Activated T-helper 9 cell treated with anti-CD3 and anti-CD28 coated beads, Interleukin-2, amount 50 U/mL, for 16 hours (primary cell): ENCODE measurements at regions not wholly inside any gene's neighbourhood (a gene's known extent, or its start where the extent isn't known, plus 50 kb on each side); places are given as distances from the start of the nearest gene placed in this dataset.
A peak's percentile ranks its signal among the peaks of the same experiment; 100 is the strongest.
"Not testable (repeated sequence)": the region's sequence is repeated elsewhere in the genome, so short reads cannot be mapped to it uniquely, and the experiment has no call there.

Source experiments
- DNase-seq: peaks from one replicate; pipeline ENCODE4 v3.0.0-alpha.2; 2020; ENCODE audit warnings: low read depth

DNA sequence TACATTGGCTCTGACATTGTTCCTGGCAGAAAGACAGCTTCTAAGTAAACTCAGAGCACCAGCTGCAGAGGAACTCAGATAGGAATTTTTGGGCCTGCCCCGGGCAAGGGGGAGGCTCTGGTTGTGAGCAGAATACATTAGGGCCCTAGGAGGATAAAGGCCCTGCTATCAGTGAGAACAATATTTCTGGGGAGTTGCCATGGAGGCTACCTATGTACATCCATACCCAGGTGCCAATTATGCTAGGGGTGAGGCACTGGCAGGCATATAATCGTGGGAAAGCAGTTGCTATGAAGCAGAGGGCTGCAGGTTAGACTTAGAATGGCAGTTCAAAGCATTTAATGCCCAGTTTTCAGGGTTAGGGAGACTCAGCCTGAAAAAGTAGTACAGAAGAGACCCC, 273.5 kb upstream of the EDA2R start:
- DNase-seq: no peak

DNA sequence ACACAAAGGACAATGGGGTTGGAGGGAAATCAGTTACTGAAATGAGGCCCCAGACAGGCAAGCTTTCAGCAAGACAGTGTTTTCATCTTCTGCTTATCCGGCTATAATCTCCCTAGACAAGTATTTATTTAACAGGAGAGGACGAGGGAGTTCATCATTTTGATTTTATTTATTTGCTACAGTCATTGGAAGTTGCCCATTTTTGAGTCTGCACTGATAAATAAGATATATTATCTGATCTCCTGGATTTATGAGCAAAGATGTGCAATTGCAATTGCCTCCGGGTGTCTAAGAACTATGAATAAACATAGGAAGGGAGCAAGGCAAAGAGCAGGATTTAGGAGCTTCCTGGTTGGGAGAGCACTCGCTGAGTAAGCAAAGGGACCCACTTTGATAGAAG, 263.2 kb upstream of the EDA2R start:
- DNase-seq: no peak

DNA sequence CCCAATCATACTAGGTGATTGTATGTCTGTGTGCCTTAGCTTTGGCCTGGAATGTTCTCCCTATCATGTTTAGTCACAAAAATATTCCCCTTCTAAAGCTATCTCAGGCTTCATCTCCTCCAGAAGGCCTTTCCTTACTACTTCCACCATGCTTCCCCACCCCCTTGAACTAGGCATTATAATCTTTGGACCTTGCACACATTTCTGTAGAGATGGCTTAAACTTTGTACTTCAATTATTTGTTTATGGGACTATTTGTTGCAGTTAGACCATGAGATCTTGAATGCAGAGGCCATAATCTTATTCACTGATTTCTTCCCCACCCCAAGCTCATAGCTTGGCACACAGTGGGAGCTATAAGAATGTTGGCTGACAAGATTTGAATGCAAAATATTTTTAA, 262.0 kb upstream of the EDA2R start:
- DNase-seq: no peak

DNA sequence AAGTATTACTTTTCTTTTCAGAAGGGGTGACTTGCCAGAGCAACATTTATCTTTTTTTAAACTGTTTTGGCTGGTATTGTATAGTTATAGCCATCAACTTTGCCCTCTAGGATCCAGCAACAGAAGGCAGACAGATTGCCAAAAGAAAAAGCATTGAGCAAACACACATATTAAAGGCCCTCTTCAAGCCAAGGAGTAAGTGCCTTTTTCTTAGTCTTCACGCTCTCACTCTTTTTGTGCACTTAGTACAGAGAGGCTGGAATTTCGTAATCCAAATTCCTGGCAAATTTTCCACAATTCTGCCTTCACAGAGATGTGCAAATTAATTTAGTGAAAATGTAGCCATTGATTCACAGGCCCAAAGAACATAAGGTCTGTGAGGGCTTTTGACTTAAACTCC, 253.1 kb upstream of the EDA2R start:
- no peak for DNase-seq

DNA sequence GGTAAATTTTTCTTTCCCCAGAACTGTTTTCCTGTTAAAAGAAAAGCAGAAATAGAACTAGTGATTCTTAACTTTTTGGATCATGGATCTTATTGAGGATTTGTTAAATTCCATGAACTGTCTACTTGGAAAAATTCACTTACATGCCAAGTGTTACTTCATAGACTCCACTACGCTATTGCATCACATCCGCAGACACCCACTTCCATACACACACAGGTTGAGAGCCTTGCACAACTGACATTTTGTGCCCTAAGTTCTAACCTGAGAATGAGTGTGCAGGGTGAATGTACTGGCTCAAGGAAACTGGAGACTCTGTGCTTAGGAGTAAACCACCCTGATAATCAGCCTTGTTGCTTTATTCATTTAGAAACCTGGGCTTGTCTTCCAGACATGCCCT, 250.5 kb upstream of the EDA2R start:
- DNase-seq: no peak

DNA sequence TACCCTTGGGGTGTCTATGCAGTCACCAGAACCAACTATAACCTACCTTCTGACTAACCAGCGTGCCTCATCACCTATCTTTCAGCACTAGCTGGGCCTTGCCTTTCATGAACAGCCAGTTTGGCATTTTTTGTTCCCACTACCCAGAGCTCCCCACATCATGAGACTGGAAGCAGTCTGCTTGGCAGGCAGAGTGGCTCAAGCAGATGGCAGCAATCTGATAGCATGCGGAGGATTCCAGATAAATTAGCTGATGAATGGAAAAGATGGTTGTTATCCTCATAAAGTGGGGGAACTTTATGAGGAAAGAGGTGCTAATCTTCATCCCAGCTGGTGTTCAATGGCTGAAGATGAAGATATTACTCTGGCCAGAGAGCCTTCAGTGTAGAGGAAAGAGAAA, 243.2 kb upstream of the EDA2R start:
- DNase-seq: no peak

DNA sequence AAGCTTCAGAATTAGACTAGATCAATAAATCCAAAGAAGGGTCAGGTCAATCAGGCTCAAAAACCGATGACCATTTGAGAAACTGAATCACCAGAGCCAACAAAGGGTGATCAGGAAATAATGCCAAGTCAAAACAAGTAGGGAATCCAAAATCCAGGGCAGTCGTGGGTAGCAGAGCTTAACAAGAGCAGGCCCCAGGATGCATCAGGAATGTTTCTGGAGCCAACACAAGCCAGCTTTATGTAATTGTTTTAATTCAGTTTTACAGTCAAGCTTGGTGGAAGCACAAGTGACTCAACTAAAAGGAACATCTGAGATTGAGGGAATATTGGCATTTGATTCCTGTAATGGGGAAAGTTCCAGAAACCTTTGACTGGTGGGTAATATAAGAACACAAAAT, 237.9 kb upstream of the EDA2R start:
- DNase-seq: no peak

DNA sequence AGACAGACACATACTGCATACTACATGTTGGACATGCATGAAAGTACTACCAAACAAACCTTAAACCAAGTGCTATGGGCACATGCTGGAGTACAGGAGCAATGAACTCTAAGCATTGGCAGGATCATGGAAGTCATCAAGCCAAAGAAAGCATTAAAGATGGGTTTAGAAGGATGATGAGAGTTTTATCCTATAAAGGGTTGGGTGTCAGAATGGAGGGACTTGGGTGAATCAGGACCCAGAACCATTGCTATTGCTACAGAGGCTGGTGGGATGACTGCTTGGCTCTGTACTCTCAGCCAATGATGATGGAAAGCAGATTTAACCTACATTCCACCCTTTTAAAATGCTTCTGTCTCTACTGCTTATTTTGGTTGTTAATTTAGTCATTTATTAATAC, 233.9 kb upstream of the EDA2R start:
- DNase-seq: no peak

DNA sequence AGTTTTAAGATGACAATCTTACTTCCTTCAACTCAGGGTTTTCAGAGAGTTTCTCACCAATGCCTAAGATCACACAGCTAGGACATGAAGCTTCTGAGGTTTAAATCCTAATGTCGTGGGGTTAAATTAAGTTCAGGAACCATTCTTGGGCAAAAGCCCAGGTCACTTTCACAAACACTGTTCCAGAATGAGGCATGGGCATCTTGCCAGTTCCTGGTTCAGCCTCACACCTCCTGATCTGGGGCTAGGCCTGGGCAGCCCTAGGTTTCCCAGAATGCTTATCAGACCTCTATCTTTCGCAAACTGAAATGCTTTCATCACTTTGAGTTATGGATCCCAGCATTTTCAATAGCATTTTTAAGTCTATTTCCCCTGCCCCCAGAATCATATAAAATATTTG, 224.8 kb upstream of the EDA2R start:
- no peak for DNase-seq

DNA sequence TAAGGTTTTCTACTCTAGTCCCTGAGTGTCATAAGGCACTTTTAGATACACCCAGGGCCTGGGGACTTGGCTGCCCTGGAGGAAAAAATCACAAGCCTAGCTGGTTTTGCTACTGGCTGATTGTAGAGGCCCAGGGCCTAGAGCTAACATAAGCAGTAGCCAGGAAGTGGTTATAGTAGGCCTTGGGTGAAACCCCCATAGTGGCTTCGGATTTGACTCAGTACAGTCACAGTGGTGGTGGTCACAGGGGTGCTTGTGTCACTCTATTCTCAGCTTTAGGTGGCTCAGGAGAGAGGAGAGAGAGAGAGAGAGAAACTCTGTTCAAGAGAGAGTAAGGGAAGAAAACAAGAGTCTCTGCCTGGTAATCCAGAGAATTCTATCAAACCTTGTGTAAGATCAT, 194.5 kb upstream of the EDA2R start:
- DNase-seq: no peak

DNA sequence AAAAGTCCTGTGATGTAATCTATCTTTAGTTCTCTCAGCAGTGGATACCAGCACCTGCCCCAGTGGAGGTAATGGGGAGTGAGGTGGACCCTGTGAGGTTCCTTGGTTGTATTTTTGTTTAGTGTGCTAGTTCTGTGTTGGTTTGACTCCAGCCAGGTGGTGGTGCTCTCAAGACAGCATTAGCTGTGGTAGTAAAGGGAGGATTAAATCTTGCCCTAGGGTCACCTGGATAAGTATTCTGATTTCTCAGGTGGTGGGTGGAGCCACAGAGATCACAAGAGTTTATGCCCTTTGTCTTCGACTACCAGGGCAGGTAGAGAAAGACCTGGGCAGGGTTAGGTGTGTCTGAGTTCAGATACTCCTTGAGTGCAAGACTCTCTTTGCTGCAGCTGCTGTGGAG, 176.3 kb upstream of the EDA2R start:
- DNase-seq: no peak

DNA sequence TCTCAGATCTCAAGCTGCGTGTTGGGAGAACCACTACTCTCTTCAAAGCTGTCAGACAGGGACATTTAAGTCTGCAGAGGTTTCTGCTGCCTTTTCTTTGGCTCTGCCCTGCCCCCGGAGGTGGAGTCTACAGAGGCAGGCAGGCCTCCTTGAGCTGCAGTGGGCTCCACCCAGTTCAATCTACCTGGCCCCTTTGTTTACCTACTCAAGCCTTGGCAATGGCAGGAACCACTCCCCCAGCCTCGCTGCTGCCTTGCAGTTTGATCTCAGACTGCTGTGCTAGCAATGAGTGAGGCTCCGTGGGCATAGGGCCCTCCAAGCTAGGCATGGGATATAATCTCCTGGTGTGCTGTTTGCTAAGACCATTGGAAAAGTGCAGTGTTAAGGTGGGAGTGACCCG, 155.6 kb upstream of the EDA2R start:
- not testable (repeated sequence) for DNase-seq

DNA sequence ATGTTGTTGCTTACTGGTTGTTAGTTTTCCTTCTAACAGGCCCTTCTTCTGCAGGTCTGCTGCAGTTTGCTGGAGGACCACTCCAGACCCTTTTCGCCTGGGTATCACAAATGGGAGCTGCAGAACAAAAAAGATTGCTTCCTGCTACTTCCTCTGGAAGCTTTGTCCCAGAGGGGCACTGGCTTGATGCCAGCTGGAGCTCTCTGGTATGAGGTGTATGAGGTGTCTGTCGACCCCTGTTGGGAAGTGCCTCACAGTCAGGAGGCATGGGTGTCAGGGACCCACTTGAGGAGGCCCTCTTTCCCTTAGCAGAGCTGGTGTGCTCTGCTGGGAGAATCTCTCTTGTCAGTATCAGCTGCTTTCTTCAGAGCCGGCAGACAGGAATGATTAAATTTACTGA, 127.4 kb upstream of the EDA2R start:
- DNase-seq: no peak

DNA sequence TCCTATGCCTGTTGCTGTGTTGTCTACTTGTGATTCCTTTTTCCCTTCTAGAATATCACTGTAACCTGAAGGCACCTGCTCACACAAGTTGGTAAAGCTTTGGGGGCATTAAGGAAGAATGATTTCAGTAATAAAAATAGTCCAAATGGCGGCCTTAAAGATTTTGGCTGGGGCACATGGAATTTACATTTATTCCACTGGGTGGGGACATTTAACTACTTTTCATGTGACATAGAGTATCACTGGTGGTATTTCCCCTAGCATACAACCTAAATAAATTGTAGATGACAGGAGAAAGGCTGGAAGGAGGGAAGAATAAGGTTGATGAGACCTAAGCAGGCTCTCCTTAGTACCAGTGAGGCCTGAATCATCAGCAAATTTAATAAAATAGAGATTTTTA, 121.8 kb upstream of the EDA2R start:
- no peak for DNase-seq

DNA sequence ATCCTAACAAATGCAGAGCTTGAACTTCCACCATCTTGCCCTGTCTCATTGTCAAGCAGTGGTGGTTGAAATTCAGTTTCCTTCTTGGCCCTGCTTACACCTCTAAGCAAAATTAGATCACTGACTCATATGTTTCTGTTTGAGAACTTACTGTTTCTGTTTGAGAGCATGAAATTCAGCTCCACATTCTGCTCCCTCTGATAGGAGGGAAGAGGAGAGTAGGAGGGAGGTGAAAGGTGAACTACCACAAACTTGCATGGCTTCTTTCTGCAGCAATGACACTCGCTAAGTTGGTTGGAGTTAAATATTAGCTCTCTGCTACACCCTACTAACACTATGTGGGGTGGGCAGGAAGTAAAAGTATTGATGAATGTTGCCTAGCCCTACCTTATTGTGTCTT, 117.8 kb upstream of the EDA2R start:
- DNase-seq: no peak

DNA sequence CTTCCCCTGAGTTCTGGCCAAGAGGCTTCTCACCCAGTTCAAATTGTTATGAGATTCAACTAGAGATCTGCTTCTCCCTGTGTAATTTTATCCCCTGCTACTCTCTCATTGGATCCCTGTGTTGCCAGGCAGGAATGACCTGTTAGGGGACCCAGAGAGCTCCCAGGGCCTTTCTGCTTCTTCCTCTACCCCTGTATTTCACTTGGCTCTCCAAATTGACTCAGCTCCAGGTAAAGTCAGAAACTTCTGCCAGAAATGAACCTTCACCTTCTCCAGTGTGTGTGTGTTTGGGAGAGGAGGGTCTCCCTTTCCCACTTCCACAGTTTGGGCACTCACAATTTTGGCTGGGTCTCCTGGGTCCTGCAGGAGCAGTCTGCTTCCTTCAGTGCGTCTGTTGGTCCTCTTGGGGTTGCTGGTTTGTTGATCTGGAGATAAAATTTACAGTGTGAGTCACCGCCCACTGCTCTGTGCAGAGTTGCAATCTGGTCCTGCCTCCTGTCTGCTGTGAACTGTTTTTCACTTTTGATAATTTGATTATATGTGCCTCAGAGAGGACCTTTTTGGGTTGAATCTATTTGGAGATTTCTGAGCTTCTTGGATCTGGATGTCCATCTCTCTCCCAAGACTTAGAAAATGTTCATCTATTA, 112.4 kb upstream of the EDA2R start:
- no peak for DNase-seq

DNA sequence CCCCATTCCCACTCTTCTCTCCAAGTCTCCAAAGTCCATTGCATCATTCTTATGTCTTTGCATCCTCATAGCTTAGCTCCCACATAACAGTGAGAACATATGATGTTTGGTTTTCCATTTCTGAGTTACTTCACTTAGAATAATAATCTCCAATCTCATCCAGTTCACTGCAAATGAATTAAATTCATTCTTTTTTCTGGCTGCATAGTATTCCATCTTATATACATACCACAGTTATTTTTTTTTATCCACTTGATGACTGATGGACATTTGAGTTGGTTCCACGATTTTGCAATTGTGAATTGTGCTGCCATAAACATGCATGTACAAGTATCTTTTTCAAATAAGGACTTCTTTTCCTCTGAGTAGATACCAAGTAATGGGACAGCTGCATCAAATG, 105.6 kb upstream of the EDA2R start:
- DNase-seq: not testable (repeated sequence)

DNA sequence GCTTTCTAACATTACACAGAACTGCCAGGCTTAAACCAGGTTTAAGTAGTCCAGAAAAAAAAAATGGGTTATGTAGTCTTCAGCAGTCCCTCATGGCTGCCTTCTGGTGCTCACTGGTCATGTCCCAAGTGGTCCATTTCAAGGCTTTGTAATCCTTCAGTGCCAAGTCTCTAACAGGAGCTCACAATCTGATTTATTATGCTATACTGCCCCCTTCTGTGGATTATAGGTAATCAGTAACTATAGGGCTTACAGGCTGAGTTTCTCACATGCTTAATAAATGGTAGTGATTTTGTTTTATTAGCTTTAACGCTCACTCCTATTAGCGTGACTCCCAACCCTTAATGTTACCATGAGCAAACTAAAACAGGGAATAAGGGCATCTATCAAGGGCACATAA, 92.5 kb upstream of the EDA2R start:
- no peak for DNase-seq

DNA sequence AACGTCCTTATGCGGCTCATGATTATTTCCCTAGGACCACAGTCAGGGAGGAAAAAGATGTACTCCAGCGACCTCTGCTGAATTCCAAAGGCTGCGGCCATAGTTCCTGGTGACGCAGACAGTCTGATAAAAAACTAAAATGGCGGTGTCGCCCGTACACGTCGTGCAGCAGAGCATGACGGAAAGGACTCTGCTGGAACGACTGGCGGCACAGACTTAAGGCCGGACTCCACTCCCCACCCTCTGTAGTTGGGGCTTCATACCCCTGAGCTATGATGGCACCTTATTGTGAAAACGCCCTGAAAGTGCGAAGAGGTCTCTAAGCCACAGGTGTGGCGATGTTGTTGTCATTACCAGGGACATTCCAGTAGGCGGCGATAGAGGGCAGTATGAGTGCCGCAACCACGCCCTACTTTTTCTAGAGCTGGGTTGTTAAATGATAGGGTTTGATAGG, 90.0 kb upstream of the EDA2R start:
- DNase-seq: peak; percentile 9

DNA sequence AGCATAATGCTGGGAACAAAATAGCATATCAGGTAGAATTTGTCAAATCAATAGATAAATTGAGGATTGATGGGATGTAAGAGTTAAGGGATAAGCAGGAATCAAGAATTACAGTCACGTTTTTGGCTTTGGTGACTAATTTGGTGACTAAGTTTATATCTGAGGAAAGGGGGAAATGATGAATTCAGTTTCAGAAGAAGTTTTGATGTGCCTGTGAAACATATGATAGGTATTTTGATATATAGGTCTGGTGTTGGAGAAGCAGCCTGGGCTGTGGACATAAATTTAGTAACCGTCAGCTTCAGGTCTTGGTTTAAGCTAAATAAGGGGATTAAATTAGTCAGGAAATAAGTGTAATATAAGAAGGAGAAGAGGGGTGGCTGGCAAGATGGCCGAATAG, 79.0 kb upstream of the EDA2R start:
- no peak for DNase-seq

DNA sequence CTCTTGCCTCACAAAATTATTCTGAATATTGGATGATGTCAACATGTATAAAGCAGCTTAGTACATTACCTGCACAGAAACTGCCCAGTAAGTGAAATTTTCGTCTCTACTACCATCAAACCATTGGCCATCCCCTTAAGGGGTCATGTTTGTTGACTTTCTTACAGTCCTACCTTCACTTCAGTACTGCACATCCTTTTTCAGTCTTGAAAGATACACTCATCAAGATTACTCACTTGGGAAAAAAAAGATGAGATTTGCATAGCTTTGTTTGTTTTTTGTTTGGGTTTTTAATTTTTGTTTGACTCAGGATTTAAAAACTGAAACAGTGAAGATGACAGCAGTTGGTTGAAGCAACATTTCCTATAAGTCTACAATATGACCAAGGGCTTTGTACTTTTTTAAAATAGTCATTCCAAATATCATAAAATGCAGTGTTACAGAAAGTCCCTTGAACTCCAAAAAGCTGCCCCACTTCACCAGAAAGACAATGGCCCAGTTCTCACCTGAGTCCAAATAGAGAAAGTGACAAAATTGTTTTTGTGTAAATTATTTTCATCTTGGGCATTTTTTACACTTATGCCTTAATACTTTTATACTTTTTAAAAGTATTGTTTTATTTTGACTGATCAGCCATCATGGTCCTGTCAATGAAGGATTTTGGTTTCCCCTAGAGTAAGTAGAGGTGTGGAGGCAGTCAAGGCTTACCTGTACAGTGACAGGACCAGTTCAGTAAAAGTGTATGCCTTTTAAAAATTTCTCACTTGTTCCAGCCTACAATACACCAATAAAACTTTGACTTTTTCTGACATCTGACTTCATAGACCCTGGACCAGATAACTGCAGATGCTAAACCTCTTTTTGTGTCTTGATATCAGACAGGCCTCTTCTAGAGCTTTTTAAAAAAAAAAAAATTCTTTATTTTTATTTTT, 59.7 kb upstream of the EDA2R start:
- no peak for DNase-seq

DNA sequence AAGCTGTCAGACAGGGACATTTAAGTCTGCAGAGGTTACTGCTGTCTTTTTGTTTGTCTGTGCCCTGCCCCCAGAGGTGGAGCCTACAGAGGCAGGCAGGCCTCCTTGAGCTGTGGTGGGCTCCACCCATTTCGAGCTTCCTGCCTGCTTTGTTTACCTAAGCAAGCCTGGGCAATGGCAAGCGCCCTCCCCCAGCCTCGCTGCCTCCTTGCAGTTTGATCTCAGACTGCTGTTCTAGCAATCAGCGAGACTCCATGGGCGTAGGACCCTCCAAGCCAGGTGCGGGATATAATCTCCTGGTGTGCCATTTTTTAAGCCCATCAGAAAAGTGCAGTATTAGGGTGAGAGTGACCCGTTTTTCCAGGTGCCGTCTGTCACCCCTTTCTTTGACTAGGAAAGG, 53.6 kb upstream of the EDA2R start:
- DNase-seq: not testable (repeated sequence)
